Muscle of back (tissue), 3 donors: ENCODE measurements at regions not wholly inside any gene's neighbourhood (a gene's known extent, or its start where the extent isn't known, plus 50 kb on each side); places are given as distances from the start of the nearest gene placed in this dataset.

ENCODE experiments used
- DNase-seq, 3 donors: peaks; one replicate each; pipeline versions ENCODE4 v3.0.0 to v3.0.0-alpha.2; 2013

DNA sequence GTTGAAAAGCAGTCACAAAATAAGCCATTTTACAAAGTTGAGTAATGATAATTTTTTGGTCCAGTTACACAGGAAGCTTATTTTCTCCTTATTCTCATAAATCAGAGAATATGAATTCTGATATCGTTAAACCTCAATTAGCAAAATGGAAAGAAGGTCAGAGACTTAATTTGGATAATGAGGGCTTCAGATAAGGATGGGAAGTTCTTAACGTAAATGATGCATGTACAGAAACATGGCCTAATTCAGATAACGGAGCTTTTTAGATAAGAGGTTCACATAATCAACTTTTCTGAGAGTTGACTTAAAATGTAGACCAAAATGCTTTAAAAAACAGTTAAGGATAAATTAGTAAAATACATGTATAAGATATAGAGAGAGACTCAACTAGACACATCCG lies 746.3 kb upstream of the SLC10A2 start:
- no peak for DNase-seq

DNA sequence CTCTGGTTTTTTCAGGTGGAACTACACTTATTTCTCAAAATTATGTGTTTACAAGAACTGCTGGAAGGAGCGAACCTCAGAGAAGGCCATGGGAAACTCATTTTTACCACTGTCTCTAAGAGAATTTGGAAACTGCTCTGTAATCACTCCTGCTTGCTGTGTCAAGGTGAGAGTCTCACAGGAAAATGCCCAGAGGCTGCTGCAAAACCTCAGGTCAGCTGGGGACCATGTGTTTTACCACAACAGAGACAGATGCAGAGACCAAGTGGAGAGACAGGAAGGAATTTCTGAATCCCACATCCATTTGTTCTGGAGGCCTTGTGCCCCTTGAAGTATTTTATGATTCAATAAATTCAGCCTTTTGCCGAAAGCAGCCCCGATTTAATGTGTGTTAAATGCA lies 743.8 kb upstream of the SLC10A2 start:
- DNase-seq, result no peak

DNA sequence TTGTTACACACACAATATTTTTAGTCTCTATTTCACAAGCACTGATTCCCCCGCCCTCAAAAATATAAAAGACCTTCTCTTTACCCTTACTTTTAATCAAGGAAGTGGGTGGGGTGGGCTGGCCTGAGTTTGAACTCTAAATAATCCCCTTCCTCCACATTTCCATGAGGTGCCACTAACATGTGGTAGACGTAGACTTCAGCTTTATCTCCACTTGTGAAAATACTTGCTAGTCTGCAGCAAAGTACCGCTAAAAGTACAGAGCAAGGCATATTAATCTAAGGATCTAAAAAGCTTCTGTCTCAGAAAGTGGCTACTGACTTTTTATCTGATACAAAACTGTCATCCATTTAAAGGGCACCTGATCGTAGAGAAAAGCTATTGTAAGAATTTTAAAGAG lies 739.6 kb upstream of the SLC10A2 start:
- no peak for DNase-seq

DNA sequence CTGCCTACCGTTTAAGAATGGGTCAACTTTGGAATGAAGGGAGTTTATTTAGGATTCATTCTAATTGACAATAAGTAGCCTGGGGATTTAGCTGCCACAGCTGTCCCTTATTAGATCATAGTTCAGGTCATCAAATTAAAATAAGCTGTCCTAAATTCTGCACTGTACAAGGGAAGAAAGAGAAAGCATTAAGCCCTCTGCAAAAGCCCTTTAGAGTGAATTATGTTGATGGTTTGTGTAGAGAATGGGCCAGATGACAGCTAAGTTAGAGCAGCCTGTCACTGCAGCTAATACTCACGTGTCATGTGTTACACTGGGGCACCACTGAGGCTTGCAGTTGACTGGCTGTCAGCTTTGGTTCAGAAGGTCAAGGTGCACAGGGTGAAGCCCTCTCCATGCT lies 737.1 kb upstream of the SLC10A2 start:
- no peak for DNase-seq

DNA sequence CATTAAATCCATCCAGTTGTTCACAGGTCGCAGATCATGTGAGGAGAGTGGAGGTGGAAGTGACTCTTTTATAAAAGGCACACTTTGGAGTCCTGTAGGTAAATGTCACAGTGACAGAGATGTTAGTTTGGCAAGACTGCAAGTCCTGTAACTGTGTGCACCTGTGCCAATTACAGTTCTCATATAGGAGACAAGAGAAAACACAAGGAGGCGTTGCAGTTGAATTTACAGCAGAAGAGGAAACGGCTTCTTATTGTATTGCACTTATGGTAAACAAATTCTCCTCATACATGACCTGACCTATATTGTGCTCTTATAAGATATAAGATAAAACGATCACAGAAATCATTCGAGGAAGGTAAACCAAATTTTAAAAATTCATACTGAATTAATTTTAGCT lies 732.8 kb upstream of the SLC10A2 start:
- DNase-seq, result no peak

DNA sequence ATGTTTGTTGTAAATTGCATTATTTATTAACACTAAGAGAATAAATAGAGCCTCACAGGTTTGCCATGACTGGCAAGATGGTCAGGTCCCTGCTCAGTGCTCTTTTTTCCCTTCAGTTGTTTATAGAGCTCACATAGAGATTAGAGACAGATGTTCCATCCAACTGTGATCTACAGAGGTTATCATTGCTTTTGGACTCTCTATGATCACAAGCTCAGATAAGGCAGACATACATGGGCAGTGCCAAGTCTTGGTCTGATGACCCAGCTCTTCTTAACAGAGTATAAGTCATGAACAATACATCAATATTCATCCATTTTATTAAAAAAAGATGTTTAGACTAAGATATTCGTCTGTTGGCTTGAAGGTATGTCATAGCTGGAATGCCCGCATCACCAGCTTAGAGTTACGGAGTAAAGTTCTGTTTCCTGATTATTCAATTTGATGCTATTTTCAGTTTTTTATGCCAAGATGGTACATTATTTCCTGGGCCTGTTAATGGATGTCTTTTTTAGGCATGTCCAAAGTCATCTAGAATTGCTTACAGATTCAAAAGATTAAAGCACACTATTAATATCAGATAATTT lies 729.8 kb upstream of the SLC10A2 start:
- no peak for DNase-seq

DNA sequence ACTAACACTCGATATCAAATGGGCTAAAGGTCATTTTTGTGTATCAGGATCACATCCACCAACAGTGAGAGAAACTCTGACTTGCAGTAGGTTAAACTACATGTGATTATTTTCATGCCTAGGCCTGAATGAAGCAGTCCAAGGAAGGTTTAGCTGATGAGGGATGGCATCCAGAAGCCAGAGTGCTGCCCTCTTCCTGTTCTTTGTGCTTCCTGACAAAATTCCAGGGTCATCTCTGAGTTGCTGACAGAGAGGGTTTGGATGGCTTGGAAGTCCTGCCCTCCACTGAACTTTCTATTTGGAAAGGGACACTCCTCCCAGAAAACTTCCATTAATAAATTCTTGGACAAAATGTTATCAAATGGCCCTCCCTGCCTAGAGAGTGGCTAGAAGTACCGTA lies 728.3 kb upstream of the SLC10A2 start:
- no peak for DNase-seq

DNA sequence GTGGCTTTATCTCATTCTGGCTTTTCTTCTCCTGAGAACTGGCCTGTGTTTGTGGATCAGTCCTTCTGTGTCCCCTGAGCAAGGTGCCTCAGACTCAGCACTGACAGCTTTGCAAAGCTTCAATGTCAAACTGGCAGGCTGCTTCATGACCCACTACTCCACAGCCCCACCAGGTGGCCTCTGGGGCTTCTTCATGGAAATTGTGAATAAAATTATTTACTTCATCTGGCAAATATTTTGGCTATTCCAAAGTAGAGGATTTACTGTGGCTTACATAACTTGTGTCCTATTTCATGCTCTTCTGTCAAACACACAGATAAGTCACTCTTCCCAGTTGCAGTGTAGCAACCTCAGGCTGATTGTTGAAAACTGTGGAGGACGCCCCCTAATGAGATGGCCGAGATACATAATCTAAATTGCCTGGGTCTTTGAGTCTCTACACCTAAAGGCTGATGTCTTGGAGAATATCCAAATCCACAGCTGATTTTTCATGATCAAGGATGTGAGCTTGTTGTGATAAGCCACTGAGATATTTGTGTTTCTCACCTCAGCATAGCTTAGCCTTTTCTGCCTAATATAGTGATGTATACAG lies 721.9 kb upstream of the SLC10A2 start:
- peak in 1 of 3 donors; percentile 18 for DNase-seq

DNA sequence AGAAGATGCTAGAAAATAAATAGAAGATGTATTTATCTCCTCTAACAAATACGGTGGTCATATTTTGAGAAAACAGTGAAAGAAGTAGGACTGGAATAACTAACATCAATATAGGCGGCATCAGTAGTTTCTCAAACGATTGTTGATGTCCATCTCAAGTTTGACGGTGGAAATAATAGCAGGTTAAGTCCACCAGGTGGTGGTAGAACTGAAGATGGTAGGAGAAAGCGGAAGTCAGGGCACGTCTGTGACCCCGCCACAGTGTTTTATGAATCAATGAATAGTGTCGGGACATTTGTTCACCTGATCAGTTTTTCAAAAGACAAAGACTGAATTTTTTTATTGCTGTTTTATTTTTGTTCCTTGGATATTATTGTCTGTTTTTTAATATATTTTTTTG lies 706.4 kb upstream of the SLC10A2 start:
- no peak for DNase-seq

DNA sequence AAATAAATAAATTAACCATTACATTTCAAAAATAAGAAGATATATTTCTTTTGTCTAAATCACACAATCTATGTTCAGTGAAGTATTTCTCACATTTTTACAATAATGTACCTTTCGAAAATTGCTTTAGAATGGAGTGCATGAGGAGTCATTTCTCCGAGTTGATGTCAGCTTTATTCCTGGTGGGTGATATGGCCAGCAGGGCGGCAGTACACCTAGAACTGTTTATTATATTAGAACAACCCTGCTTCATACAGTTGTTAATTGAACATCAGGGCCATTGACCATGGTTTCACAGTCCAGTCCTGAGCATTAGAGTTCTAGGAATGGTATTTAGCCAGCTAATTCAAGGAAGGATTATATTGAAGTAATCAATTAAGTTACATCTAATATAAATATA lies 696.3 kb upstream of the SLC10A2 start:
- DNase-seq, result no peak

DNA sequence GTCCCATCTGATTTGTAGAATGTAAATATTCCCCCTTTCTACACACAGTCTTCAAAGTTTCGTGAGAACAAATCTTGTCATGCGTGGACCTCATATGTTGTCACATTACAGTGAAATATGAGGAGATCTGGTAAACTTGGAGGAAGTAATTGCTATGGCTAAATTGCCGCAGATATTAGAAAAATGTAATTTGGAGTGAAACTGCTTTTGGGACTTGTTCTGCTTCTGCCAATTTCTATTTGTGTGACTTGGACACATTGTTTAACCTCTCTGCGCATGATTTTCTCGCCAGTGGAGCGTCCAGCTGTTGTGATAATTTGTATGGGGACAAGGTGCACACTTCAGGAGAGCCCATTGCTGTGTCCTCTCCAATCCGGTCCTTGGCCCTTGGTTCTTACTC lies 693.1 kb upstream of the SLC10A2 start:
- peak; percentile 12 to 64 (median 15) for DNase-seq

DNA sequence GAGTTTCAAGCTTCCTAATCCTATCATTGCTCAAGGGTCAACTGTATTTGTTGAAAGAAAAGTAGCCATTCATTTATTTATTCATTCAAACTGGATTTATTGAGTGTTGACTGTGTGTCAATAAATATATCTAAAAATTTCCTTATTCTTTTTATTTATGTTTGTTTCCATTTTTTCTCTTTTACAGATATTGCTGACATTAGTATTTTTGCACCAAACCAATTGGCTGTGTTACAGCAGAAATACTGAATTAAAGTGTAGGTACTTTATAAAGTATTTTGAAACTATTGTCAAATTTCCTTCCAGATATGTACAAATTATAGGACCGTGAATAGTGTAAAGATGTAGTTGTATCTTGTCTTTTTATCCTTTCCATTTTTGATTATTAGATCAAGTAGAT lies 692.0 kb upstream of the SLC10A2 start:
- no peak for DNase-seq

DNA sequence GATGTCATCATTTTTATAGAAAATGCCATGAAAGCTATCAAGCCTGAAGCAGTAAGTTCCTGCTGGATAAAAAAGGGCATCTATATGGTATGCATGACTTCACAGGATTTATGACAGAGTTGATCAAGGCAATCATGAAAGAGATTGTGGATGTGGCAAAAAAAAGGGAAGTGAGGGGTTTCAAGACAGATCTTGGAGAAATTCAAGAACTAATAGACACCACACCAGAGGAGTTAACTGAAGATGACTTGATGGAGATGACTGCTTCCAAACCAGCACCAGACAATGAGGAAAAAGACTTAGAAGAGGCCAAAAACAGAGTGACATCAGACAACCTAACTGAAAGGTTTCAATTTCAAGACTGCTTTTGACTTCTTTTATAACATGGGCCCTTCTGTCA lies 691.1 kb upstream of the SLC10A2 start:
- no peak for DNase-seq

DNA sequence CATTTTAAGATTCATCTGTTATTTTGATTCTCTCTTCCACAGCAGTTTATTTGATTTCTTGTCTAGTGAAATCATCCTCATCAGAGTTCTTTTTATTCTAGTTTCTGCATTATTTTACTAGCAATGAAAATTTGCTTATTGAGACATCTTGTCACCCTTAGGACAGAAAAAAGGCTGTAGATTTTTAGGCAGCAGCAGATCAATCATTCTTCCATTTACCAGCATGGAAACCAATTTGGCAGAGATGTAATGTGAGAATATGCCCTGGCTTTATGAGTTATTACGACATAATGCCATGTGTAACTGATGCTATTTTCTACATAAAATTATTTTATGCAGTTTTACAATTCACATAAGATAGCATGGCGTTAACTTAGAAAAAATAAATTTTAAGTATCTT lies 688.6 kb upstream of the SLC10A2 start:
- DNase-seq, result no peak

DNA sequence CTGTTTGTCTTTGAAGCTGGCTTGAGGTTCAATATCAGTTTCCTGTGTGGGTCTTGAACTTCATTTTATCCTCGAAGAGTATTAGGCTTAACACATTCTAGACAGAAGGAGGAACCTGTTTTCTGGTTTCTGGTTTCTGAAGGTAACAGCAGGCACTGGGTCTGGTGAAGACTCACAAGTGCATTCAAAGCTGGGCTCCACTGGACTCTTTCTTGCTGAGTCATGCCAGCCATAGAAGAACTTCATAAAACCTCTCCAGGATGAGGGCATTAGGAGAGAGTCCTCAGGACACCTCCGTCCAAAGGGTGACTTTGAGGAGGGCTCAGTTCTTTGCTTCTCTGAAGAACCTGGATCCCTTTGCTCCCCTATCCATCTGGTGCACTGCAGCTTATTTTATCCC lies 668.6 kb upstream of the SLC10A2 start:
- DNase-seq, result no peak

DNA sequence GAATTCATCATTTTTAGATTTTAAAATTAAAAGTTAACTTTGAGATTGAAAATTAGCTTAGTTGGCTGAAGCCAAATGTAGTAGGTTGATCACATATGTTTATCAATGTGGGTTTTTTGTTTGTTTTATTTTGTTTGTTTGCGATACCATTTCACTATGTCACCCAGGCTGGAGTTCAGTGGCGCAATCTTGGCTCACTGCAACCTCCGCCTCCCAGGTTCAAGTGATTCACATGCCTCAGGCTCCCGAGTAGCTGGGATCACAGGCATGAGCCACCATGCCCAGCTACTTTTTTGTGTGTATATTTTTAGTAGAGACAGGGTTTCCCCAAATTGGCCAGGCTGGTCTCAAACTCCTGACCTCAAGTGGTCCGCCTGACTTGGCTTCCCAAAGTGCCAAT lies 665.7 kb upstream of the SLC10A2 start:
- no peak for DNase-seq

DNA sequence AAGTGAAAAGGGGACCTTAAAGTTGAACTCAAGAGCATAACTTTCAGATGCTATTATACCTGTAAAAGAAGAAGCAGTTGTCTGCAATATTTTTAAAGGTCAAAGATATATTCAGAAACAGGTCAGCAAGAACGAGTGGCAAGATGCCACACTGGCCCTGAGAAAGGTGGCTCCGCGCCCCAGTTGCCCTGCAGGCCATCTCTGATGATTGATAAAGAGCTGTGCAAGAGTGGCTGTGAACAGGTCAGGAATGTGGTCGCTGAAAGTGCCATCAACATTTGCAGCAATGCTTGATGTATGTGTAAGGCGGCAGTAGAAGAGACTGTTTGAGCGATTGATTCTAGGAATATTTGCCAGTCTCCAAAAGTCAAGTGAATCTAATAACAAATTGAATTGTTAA lies 664.2 kb upstream of the SLC10A2 start:
- DNase-seq, result no peak

DNA sequence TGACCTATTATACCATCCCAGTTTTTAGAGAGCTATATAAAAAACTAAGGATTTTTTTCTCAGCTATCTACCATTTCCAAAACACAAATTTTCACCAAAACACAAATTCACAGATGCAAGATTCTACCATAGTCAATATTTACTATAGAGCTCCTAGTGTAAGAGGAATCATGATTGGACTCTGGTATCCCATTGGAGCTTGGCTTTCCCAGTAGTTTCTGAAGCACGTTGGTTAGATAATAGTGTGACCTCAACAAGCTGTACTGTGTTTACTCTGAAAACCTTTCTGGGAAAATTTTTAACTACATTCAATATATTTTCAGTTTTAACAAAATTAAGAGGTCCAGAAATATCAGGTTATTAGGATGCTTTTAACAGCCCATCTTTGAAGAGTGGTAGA lies 660.6 kb upstream of the SLC10A2 start:
- no peak for DNase-seq

DNA sequence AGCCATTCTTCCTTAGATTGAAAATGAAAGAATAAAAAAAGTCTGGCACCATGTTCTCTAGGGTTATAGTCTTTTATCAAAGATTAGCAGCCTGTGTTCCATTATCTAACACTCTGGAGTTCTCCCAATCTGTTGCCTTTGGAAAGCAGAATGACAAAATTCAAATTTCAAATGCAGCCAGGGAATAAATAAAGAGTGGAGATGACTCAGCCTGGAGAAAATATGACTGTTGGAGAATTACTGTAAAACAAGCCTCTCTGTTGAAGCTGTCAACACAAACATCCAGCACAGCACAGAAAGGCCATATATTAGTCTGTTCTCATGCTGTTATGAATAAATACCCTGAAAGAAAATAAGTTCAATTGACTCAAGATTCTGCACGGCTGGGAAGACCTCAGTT lies 650.5 kb upstream of the SLC10A2 start:
- peak; percentile 26 to 43 (median 39) for DNase-seq

DNA sequence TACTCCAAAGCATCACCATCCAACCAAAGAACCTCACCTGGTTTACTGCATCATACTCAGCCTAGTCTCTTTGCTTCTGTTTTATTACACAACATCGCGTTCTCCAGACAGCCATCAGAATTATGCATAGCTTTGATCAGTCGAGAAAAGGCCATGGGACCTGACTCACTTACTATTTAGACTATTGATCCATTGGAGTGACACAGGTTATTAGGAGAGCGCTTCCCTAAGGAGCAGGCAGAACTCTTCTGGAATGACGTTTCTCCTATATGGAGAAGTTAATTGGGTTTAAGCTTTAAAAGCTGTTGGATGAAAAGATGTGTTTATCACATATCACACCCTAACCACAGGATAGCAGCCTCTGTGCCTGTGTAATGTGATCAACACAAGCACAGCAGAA lies 649.1 kb upstream of the SLC10A2 start:
- no peak for DNase-seq

DNA sequence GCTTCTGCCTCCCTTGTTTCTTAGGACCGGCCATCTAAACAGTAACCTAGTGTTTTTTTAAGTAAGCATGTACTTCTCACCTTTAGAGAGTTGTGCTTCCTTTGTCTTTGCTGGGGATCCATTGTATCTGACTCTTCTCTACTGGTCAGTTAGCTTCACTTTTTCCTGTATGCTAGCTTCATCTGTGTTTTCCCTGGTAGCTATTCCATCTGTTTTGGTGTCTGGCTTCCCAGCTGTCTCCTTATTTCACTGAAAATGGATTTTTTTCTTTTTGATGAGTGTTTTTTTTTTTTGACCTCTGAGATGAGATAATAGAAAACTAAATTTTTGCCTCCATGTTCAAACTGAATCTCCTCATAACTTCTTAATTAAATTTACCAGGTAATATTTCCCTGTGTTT lies 637.0 kb upstream of the SLC10A2 start:
- no peak for DNase-seq

DNA sequence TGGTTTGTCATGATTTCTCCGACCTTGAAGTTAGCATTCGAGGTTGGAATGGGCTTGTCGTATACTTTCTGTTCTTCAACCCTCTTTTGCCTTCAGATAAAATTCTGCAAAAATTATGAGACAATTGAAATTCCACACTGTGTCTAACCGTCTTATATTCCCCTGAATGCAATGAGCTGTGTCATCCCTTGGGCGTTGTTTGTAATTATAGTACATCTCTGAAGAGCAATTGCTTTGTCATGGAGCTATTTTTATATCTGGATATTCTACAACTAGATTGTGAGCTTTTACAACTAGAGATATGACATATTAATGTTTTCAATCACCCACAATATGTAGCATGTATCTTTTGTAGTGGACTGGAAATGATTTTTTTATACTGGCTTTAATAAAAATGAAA lies 631.8 kb upstream of the SLC10A2 start:
- DNase-seq, result no peak

DNA sequence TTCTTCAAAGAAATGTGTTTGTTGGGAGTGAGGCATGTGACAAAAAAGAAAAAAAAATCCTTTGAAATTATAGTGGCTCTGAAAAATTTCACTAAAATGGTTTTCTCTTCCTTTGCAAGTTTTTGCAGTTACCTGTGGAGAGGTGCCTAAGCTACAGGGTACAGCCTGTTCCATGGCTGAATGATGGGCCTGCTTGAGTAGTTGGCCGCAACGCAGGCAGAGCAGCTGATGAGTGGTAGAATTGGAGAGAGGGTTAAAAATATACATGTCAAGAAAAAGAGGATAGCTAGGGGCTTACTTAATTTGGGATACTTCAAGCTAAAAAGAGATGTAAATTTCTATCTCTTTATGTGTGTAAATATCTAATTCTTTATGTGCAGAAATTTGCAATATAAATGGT lies 629.1 kb upstream of the SLC10A2 start:
- no peak for DNase-seq

DNA sequence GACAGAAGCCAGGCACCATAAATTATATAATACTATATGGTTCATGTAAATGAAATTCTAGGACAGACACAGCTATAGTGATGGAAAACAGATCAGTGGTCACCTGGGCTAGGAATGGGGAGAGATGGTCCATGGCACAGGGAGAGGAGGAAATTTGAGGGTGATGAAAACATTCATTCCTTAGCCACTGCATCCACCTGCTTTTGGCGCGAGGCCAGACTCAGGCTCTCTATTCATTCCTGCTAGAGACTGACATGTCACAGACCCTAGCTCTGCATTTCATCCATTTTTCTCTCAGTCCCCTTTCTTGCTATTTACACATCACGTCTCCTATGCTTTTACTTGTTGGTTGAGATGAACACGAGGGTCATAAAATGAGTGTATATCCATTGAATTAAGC lies 628.3 kb upstream of the SLC10A2 start:
- DNase-seq, result no peak

DNA sequence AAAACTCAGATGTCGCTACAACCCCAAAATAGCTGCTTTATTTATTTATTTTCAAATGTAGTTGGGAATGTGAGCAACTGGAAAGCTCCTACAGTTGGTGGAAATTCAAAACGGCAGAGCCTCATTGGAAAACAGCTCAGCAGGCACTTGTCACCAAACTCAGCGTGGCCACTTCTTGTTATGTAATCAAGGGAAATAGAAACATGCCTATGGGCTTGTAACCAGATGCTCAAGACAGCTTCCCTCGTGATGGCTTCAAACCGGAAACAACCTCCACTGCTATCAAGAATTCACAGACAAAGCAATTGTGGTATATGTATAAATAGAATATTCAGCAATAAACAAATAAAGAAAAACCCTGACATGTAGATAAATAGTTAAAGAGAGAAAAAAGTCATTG lies 627.8 kb upstream of the SLC10A2 start:
- no peak for DNase-seq
